GM21786 (cell line): ENCODE measurements at regions not wholly inside any gene's neighbourhood (a gene's known extent, or its start where the extent isn't known, plus 50 kb on each side); places are given as distances from the start of the nearest gene placed in this dataset.

Experiments
- ATAC-seq: cut with Tn5 transposase; IDR thresholded peaks from one replicate; pipeline ENCODE4 v1.9.1; 2021; ENCODE audit not compliant: unreplicated experiment

DNA sequence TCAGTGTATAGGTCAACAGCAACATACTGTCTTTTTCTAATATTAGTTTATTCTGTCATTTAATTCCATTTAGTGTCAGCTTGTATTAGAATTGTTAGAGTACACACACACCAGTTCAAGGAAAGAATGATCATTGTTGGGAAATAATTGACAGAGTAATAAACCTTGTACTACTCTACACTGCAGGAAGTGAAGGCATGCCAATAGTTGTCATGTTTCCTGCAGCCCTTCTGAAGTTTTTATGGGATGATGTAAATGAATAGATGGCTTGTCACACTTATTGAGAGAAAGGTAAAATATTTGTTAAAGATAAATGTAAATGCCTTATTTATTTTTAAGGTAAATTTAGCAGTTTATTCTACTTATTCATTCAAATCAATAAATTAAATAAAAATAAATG, 306.9 kb upstream of the KLHL1 start:
- no peak for ATAC-seq

DNA sequence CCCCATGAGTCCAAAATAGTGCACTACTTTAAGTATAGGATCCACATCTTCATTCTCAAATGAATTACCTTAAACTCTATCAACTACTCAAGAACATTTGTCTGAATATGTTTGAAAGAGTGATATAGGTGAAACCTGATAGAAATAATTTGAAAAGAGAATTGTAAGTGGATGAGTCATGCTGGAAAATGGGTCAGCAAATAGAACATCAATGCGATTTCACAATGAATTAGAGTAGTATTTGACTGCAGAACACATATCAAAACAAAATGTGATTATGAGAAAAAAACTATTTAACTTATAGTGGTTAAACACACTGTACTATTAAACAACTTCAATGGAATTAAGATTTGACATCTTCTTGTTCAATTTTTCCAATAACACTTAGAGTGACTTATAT, 300.6 kb upstream of the KLHL1 start:
- no peak for ATAC-seq

GRCh38 chr13:70407486-70407885, 299.2 kb upstream of the KLHL1 start:
- ATAC-seq, result no peak

DNA sequence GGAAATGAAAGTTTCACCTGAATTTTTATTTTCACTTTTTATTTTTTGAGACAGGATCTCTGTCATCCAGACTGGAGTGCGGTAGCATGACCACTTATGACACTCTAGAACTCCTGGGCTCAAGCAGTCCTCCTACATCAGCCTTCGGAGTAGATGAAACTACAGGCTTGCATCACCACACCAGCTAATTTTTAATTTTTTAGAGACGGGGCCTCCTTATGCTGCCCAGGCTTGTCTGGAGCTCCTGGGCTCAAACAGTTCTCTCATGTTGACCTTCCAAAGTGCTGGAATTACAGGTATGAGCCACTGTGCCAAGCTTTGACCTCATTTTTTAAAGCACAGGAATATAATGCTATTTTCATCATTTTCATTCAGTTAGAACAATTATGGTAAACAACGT, 297.0 kb upstream of the KLHL1 start:
- no peak for ATAC-seq

DNA sequence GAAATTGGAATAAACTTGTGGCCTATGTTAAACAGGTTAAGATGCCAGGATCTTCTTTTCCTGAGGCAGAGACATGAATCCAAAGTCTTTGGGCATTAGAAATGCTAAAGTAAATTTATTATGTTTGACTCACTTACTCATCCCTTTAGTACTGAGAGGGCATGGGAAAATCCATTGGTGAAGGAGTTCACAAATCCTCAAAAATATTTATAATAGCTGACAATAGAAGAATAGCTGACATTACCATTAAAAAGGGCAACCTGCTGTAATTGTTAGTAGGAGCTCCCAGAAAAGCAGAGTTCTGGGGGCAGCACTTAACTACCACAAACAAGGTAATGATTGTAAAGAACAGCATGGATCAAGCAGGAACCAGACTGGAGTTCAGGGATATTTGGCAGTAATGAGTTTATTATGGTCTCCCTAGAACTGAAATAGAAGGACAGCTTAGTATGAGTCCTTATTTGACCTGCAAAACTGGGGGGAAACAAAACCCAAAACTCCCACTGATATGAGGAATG, 285.8 kb upstream of the KLHL1 start:
- ATAC-seq, result no peak

DNA sequence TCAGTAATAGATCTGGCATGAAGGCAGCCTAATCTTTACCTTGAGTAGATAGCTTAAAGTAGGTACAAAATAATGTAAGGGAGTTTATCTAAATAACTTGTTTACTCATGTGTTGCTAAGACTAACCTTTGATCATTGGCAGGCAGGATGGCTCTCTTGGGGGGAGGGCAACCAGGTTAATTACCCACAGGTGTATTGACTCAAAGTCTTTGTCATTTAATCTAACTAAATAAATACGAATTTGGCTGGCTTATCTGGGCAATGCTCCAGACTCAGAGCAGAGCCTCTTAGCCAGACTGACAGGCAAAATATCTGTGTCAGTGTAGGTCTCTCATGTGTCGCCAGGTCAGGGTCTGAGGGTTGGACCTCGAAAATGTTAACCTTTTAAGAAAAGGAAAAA, 283.4 kb upstream of the KLHL1 start:
- no peak for ATAC-seq

DNA sequence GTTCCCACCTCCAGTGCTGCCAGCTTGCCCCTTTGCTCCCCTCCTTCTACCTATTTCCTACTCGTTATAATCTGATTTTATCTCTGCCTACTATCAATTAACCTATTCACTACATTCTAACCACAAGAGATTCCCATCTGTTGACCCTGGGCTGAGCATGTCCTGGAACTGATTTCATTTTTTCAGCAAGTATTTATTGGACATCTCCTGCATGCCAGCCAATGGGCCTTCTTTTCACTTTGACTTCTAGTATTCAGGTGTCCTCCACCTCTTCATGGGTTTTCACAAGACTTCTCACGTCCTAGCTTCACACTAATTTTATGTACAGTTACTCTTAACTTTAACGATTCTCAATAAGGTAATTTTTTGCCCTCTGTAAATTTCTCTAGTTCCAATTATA, 282.7 kb upstream of the KLHL1 start:
- no peak for ATAC-seq

GRCh38 chr13:70390064-70390463, 281.8 kb upstream of the KLHL1 start:
- no peak for ATAC-seq

- no peak for ATAC-seq
Measured at GRCh38 chr13:70388935-70389334, 280.7 kb upstream of the KLHL1 start.

DNA sequence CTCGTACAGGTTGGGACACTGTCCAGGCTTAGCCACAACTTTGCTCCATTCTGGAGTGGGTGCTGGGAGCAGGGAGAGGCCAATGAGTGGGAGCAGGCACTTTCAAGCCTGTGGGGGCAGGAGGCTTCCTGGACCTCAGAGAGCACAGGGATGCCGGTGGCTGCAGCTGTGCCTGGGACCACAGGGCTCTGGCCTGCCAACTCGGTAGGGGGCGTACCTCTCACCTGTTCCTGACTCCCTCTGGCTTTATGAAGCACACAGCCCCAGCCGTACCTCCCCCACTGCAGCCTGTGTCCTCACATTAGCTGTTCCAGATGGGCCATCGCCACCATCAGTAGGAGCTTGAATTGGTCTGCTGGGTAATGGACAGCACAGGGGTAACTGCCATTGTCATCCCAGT, 278.7 kb upstream of the KLHL1 start:
- ATAC-seq, result no peak

DNA sequence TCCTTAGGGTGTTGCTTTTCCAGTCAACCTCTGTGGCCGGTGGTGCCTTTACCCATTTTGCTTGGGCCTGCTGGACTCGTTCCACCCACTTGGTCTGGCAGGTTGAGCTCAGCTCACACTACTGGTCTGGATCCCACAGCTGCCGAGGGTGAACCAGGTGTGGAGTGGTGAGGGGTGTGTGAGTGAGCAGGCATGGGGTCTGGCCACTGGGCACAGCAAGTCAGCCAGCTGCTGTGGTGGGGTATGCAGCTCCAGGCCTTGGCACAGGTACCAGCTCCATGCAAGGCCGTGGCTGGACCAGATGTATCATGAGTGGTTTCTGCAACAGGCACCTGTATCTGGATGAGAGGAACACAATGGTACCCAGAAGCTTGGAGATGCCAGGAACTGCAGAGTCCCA, 277.6 kb upstream of the KLHL1 start:
- ATAC-seq, result no peak

DNA sequence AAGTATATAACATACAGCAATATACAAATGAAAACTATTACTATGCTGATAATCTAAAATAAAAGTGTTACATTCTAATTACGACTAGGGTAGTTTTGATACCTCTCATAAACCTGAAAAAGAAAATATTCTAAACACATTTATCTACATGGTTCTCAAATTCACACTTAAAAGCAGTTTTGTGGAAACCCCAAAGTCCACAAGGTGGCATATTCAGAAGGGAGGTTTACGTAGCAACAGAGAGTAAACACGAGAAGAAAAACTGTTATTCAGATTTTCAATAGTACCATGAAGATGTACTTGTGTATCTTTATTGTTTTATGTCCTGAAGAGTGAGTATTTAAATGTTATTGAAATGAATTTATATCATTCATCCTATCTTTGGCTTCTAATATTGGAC, 275.9 kb upstream of the KLHL1 start:
- no peak for ATAC-seq

DNA sequence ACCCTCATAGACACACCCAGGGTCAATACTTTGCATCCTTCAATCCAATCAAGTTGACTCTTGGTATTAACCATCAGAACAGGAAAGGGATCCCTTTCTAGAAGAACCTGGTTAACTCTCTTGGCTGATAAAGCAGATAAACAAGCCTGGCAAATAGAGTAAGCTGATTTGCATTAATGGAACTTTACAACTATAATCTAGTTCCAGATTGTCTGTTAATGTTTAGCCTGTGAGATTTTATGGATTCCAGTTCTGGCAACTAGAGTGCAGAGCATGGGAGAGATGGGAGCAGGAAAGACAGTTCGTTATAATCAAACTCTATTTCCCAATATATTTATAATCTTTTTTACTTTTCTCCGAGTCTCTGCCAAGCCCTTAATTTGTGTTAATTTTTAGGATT, 272.6 kb upstream of the KLHL1 start:
- ATAC-seq, result no peak

- no peak for ATAC-seq
Measured at GRCh38 chr13:70375718-70376117, 267.5 kb upstream of the KLHL1 start.

DNA sequence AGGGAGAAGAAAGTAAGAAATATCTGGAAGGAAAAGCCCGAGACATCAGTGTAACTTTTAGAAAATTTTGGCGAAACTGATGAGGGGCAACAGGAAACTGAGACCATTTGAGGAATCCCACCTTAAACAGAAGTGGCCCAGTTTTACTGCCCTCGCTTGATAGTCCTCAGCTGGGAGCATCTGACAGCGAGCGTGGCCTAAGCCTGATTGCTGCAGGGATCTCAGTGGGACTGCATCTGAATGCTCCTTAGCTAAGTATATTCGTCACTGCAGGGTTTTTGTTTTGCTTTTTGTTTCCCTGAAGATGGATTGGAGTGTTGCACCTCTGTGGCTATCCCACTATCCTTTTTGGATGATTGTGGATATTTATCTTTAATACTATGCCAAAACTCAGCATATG, 262.7 kb upstream of the KLHL1 start:
- ATAC-seq, result no peak

DNA sequence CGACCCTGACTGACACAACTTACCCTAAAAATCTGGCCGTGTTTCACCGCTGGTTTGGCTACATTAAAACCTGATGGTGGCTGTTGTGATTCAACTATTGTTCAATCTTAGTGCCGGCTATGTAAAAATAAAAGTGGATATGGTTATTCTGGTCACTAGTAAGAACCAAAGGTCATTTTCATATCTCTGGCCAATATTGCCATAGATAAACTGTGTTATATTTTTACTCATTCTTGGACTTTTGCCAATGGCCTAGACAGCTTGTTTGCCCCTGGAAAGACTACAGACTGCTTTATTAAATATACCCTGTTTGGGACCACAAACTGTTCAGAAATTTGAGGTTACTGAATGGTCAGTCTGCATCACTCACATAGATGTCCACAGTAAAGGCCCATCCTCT, 258.5 kb upstream of the KLHL1 start:
- ATAC-seq, result no peak

GRCh38 chr13:70363991-70364390, 255.7 kb upstream of the KLHL1 start:
- ATAC-seq, result no peak

- ATAC-seq, result no peak
Measured at GRCh38 chr13:70362820-70363570, 254.7 kb upstream of the KLHL1 start.

GRCh38 chr13:70357031-70357430, 248.8 kb upstream of the KLHL1 start:
- ATAC-seq, result no peak

GRCh38 chr13:70353096-70353495, 244.8 kb upstream of the KLHL1 start:
- no peak for ATAC-seq

DNA sequence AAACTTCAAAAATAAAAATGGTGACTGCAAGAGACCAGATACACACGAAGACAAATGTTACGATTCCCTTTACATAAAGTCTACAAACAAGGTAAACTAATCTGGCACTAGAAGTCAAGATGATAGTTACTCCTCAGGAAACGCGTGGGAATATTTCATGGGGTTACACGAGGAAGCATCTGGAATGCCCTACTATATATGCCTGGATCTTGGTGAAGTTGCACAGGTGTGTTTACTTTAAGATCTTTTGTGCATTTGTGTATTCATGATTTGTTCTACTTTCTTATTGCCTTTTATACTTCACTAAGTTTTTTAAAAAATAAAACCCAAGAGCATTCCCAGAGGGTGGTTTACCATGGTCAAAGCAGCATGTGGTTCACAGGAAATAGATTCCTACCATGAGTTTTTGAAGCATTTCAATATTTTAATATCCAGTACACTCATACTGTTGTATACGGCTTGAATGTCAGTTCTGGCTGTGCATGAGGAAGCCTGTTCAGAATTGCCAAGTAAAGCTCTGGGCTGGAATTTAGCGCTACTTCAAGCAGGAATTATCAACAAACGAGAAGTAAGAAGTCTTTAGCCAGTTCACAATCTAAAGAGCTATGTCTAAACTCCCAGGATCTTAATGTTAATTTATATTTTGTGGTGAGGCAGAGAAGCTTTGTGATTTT, 239.8 kb upstream of the KLHL1 start:
- no peak for ATAC-seq

GRCh38 chr13:70339738-70340137, 231.5 kb upstream of the KLHL1 start:
- ATAC-seq, result peak; percentile 52

GRCh38 chr13:70338609-70339008, 230.4 kb upstream of the KLHL1 start:
- ATAC-seq, result no peak
